Anterior cingulate cortex (tissue), 58 donors: ENCODE measurements at regions not wholly inside any gene's neighbourhood (a gene's known extent, or its start where the extent isn't known, plus 50 kb on each side); places are given as distances from the start of the nearest gene placed in this dataset.

ENCODE experiments used
- DNase-seq, 58 donors: peaks; one replicate each; lab custom pipeline; 2025; lab: John Stamatoyannopoulos, UW

GRCh38 chr7:36085096-36085495, 68.0 kb upstream of the EEPD1 start:
- DNase-seq = no peak

GRCh38 chr7:36086571-36086970, 66.5 kb upstream of the EEPD1 start:
- DNase-seq = no peak

GRCh38 chr7:36088553-36088952, 64.5 kb upstream of the EEPD1 start:
- no peak for DNase-seq

- no peak for DNase-seq
Observed at GRCh38 chr7:36088966-36089365, 64.1 kb upstream of the EEPD1 start.

GRCh38 chr7:36090976-36091873, 61.8 kb upstream of the EEPD1 start:
- no peak for DNase-seq

- DNase-seq = no peak
Observed at GRCh38 chr7:36091874-36092176, 61.2 kb upstream of the EEPD1 start.

- DNase-seq = no peak
Observed at GRCh38 chr7:36092221-36092771, 60.8 kb upstream of the EEPD1 start.

- no peak for DNase-seq
Observed at GRCh38 chr7:36096460-36097095, 56.5 kb upstream of the EEPD1 start.

GRCh38 chr7:36098096-36098495, 55.0 kb upstream of the EEPD1 start:
- DNase-seq = no peak

GRCh38 chr7:36100226-36100625, 52.8 kb upstream of the EEPD1 start:
- DNase-seq = no peak

- no peak for DNase-seq
Observed at GRCh38 chr7:36100634-36101033, 52.4 kb upstream of the EEPD1 start.
